GM23338 (cell line): ENCODE measurements at regions not wholly inside any gene's neighbourhood (a gene's known extent, or its start where the extent isn't known, plus 50 kb on each side); places are given as distances from the start of the nearest gene placed in this dataset.

Experiments used
- EZH2 ChIP-seq: fragments of 200-600 bp; sonication (generic); IDR thresholded peaks from one replicate; pipeline ENCODE4 v1.8.0; 2017; ENCODE audit warnings: antibody characterized with exemption, mild to moderate bottlenecking, low read depth; ENCODE audit not compliant: unreplicated experiment
- EZH2phosphoT487 ChIP-seq: fragments of 200-600 bp; sonication (generic); IDR thresholded peaks from one replicate; pipeline ENCODE4 v1.8.1; 2018; ENCODE audit warnings: antibody characterized with exemption; ENCODE audit not compliant: unreplicated experiment
- JUNB ChIP-seq: IDR thresholded peaks from one replicate; pipeline ENCODE4 v1.6.1; 2016; ENCODE audit warnings: antibody characterized with exemption; ENCODE audit not compliant: unreplicated experiment
- TF ChIP-seq, protein P1 (sequence below), 2 experiments: fragments of 200-600 bp in 1 of 2; sonication (generic) in 1 of 2; conservative IDR thresholded peaks; 2 replicates each; pipeline versions ENCODE4 v1.5.1 to v1.6.1; 2016 to 2017; ENCODE audit warnings: antibody characterized with exemption in 2 of 2, low read depth in 2 of 2, mild to moderate bottlenecking in 2 of 2, moderate library complexity in 1 of 2
- TF ChIP-seq, protein P2 (sequence below): IDR thresholded peaks from one replicate; pipeline ENCODE4 v1.6.1; 2018; ENCODE audit warnings: antibody characterized with exemption; ENCODE audit not compliant: unreplicated experiment

DNA sequence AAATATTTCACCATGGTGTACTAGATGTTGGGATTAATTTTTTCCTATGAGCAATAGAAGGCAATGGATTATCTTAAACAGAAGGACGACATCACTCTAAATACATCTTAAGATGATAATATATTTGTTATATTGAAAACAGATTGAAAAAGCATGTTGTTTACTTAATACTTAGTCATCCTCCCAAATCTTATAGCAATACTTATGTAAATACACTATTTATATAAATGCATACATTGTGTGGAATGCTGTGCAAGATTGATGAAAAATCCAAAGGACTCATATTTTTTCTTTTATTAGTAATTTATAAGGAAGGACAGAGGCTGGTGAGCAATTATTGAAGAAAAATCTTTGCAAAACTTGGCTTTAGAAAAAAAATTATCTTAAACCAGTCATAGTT lies 593.5 kb downstream of the MMUT start:
- TF ChIP-seq, protein P1, sequence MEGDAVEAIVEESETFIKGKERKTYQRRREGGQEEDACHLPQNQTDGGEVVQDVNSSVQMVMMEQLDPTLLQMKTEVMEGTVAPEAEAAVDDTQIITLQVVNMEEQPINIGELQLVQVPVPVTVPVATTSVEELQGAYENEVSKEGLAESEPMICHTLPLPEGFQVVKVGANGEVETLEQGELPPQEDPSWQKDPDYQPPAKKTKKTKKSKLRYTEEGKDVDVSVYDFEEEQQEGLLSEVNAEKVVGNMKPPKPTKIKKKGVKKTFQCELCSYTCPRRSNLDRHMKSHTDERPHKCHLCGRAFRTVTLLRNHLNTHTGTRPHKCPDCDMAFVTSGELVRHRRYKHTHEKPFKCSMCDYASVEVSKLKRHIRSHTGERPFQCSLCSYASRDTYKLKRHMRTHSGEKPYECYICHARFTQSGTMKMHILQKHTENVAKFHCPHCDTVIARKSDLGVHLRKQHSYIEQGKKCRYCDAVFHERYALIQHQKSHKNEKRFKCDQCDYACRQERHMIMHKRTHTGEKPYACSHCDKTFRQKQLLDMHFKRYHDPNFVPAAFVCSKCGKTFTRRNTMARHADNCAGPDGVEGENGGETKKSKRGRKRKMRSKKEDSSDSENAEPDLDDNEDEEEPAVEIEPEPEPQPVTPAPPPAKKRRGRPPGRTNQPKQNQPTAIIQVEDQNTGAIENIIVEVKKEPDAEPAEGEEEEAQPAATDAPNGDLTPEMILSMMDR (conservative IDR thresholded peaks at IDR 0.05; ENCODE audit: low read depth in 2 of 2): no peak
- no peak for TF ChIP-seq EZH2
- no peak for TF ChIP-seq EZH2phosphoT487
- TF ChIP-seq, protein P2, sequence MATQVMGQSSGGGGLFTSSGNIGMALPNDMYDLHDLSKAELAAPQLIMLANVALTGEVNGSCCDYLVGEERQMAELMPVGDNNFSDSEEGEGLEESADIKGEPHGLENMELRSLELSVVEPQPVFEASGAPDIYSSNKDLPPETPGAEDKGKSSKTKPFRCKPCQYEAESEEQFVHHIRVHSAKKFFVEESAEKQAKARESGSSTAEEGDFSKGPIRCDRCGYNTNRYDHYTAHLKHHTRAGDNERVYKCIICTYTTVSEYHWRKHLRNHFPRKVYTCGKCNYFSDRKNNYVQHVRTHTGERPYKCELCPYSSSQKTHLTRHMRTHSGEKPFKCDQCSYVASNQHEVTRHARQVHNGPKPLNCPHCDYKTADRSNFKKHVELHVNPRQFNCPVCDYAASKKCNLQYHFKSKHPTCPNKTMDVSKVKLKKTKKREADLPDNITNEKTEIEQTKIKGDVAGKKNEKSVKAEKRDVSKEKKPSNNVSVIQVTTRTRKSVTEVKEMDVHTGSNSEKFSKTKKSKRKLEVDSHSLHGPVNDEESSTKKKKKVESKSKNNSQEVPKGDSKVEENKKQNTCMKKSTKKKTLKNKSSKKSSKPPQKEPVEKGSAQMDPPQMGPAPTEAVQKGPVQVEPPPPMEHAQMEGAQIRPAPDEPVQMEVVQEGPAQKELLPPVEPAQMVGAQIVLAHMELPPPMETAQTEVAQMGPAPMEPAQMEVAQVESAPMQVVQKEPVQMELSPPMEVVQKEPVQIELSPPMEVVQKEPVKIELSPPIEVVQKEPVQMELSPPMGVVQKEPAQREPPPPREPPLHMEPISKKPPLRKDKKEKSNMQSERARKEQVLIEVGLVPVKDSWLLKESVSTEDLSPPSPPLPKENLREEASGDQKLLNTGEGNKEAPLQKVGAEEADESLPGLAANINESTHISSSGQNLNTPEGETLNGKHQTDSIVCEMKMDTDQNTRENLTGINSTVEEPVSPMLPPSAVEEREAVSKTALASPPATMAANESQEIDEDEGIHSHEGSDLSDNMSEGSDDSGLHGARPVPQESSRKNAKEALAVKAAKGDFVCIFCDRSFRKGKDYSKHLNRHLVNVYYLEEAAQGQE: no peak
- TF ChIP-seq JUNB: no peak
